RWPE2 (cell line): ENCODE measurements at regions not wholly inside any gene's neighbourhood (a gene's known extent, or its start where the extent isn't known, plus 50 kb on each side); places are given as distances from the start of the nearest gene placed in this dataset.

Source experiments
- ATAC-seq: fragments of 200-7000 bp; cut with Tn5 transposase; 3 replicates; pipeline ENCODE4 v1.9.1; 2021; ENCODE audit warnings: low read depth
- DNase-seq: peaks from one replicate; pipeline ENCODE4 v3.0.0-alpha.2; 2020; ENCODE audit warnings: low spot score
- H3K27ac ChIP-seq: fragments of 450-650 bp; 2 replicates; pipeline ENCODE4 v1.5.1; 2017; ENCODE audit warnings: mild to moderate bottlenecking; ENCODE audit not compliant: poor library complexity, severe bottlenecking
- H3K27me3 ChIP-seq: fragments of 250-450 bp; sonication (Bioruptor Pico); 2 replicates; pipeline ENCODE4 v1.5.1; 2021; ENCODE audit warnings: mild to moderate bottlenecking, moderate library complexity; ENCODE audit not compliant: insufficient read depth, poor library complexity, severe bottlenecking
- H3K36me3 ChIP-seq: fragments of 250-450 bp; sonication (Bioruptor Pico); 2 replicates; pipeline ENCODE4 v1.5.1; 2020; ENCODE audit warnings: low read depth, mild to moderate bottlenecking, moderate library complexity
- H3K4me1 ChIP-seq: fragments of 250-450 bp; sonication (Bioruptor Pico); 2 replicates; pipeline ENCODE4 v1.5.1; 2021; ENCODE audit warnings: mild to moderate bottlenecking, moderate library complexity; ENCODE audit not compliant: insufficient read depth, poor library complexity, severe bottlenecking
- H3K4me3 ChIP-seq: fragments of 250-450 bp; sonication (Bioruptor Pico); 2 replicates; pipeline ENCODE4 v1.5.1; 2021; ENCODE audit warnings: mild to moderate bottlenecking, moderate library complexity; ENCODE audit not compliant: severe bottlenecking
- H3K9me3 ChIP-seq: fragments of 250-450 bp; sonication (Bioruptor Pico); 2 replicates; pipeline ENCODE4 v1.5.1; 2021; ENCODE audit warnings: mild to moderate bottlenecking, moderate library complexity; ENCODE audit not compliant: severe bottlenecking
- CTCF ChIP-seq: fragments of 450-650 bp; IDR thresholded peaks from one replicate; pipeline ENCODE4 v1.5.1; 2017; ENCODE audit warnings: mild to moderate bottlenecking, moderate library complexity; ENCODE audit not compliant: poor library complexity, severe bottlenecking

DNA sequence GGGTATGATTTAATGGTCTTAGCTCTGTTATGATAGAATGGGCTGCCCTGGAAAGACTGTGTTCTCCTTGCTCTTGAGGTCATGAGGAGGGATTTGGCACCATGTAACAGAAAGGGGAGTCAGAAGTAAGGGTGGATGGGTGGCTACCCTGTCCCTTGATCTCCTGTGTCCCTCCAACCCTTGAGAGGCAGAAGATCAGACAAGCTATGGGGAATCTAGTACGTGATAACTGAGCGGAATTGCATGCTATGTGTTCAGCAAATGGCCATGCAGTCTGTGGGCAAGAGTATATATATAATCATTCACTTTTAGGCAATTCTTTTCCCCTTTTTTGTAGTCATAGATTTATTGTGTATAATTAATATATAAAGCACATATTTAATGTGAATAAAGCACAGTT, 174.9 kb downstream of the SEC23IP start:
- Histone ChIP-seq H3K4me1 (no peaks in the 10 kb centered on the region), H3K36me3 (no peaks in the 10 kb centered on the region), H3K9me3 (no peaks in the 10 kb centered on the region), H3K27me3 (no peaks in the 10 kb centered on the region), H3K4me3 (no peak overlapping the region), H3K27ac (no peak overlapping the region)
- no peak for DNase-seq
- TF ChIP-seq CTCF, result no peak
- no peak for ATAC-seq

- H3K4me1 ChIP-seq, result no peaks in the 10 kb centered on the region
- no peak for ATAC-seq
- TF ChIP-seq CTCF, result no peak
- peaks cover 7% of the 10 kb centered on the region for H3K27me3 ChIP-seq
- no peaks in the 10 kb centered on the region for H3K9me3 ChIP-seq
- no peak for DNase-seq
- H3K27ac ChIP-seq, result no peak overlapping the region
- H3K4me3 ChIP-seq, result no peak overlapping the region
- H3K36me3 ChIP-seq, result no peaks in the 10 kb centered on the region
Observed at GRCh38 chr10:120069700-120070099, 177.2 kb downstream of the SEC23IP start.

- Histone ChIP-seq H3K4me1 (no peaks in the 10 kb centered on the region), H3K9me3 (no peaks in the 10 kb centered on the region), H3K4me3 (no peak overlapping the region), H3K27me3 (peaks cover 7% of the 10 kb centered on the region), H3K27ac (no peak overlapping the region), H3K36me3 (no peaks in the 10 kb centered on the region)
- no peak for TF ChIP-seq CTCF
- DNase-seq, result no peak
- ATAC-seq, result no peak
Observed at GRCh38 chr10:120075349-120075748, 182.8 kb downstream of the SEC23IP start.

GRCh38 chr10:120076996-120077706, 184.6 kb downstream of the SEC23IP start:
- TF ChIP-seq CTCF, result no peak
- H3K4me3 ChIP-seq, result no peak overlapping the region
- no peaks in the 10 kb centered on the region for H3K9me3 ChIP-seq
- peaks cover 7% of the 10 kb centered on the region for H3K27me3 ChIP-seq
- no peak overlapping the region for H3K27ac ChIP-seq
- H3K36me3 ChIP-seq, result no peaks in the 10 kb centered on the region
- DNase-seq, result no peak
- H3K4me1 ChIP-seq, result no peaks in the 10 kb centered on the region
- ATAC-seq, result no peak

DNA sequence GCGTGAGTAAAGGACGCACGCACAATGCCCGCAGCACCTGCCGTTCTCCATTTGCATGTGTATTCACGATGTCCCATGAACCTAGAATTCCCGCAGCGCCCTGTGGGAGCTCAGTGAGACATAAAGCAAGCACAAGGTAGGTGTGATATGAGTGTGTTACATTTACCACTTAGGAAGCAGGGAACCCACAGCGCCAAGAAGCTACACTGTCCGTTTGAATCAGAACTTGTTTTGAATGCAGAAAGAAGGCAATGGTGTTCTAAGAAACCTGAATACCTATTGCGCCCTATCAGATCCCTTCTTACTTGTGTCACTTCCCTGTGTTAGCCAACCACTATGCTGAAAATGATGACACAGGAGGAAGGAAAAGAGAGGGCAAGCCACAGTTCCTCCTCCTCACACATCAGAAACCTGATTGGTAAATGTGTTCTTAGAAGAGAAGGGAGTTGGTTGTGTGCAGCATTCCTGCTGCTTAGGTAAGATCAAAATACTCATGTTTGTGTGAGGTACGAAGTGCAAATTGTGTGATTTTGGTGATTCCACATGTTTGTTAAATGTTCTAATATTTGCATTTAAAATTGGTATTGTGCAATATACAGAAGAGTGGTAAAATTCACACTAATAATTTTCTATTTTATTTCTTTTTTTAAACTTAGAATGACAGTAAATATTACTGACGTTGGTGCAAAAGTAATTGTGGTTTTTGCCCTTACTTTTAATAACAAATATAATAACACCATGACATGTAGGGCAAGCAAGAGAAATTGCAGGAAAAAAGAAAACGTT, 185.4 kb downstream of the SEC23IP start:
- Histone ChIP-seq H3K9me3 (no peaks in the 10 kb centered on the region), H3K4me1 (no peaks in the 10 kb centered on the region), H3K27ac (no peak overlapping the region), H3K36me3 (no peaks in the 10 kb centered on the region), H3K4me3 (no peak overlapping the region), H3K27me3 (peaks cover 7% of the 10 kb centered on the region)
- ATAC-seq (no peak), DNase-seq (no peak)
- no peak for TF ChIP-seq CTCF
